Uterus (tissue), 2 donors: ENCODE measurements at regions not wholly inside any gene's neighbourhood (a gene's known extent, or its start where the extent isn't known, plus 50 kb on each side); places are given as distances from the start of the nearest gene placed in this dataset.

Experiments used
- POLR2A ChIP-seq, 2 donors: fragments of 450-650 bp; IDR thresholded peaks; one replicate each; pipeline ENCODE4 v1.6.1; 2016; ENCODE audit warnings: antibody characterized with exemption in 2 of 2, mild to moderate bottlenecking in 1 of 2, moderate library complexity in 1 of 2
- TF ChIP-seq, protein P1 (sequence below), 4 experiments: fragments of 200-600 bp in 2 of 4; fragments of 450-650 bp in 2 of 4; sonication (generic) in 2 of 4; IDR thresholded peaks; one replicate each; pipeline ENCODE4 v1.5.1; 2016 to 2019; ENCODE audit warnings: antibody characterized with exemption in 4 of 4, mild to moderate bottlenecking in 2 of 4, moderate library complexity in 1 of 4

DNA sequence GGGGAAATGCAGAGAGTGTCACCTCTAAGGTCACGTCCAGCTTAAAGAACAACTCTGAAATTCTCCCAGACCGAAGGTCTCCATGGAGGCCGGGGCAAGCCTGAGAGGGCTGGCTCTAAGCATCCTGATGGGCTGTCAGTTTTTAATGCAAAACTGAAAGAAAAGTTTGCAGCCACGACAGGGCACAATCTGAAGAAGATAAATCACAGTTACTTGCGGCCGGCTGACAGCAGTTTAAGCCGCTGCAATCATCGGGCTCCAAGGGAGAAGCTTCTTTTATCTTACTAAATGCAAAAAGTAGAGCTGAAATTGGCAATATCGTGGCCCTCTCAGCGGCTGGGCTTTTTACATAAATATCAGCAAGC, 168.8 kb downstream of the CYLD start:
- TF ChIP-seq, protein P1, sequence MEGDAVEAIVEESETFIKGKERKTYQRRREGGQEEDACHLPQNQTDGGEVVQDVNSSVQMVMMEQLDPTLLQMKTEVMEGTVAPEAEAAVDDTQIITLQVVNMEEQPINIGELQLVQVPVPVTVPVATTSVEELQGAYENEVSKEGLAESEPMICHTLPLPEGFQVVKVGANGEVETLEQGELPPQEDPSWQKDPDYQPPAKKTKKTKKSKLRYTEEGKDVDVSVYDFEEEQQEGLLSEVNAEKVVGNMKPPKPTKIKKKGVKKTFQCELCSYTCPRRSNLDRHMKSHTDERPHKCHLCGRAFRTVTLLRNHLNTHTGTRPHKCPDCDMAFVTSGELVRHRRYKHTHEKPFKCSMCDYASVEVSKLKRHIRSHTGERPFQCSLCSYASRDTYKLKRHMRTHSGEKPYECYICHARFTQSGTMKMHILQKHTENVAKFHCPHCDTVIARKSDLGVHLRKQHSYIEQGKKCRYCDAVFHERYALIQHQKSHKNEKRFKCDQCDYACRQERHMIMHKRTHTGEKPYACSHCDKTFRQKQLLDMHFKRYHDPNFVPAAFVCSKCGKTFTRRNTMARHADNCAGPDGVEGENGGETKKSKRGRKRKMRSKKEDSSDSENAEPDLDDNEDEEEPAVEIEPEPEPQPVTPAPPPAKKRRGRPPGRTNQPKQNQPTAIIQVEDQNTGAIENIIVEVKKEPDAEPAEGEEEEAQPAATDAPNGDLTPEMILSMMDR (IDR thresholded peaks at IDR 0.05) = no peak
- no peak for TF ChIP-seq POLR2A (IDR thresholded peaks at IDR 0.05)
